ENCODE measurements at regions not wholly inside any gene's neighbourhood (a gene's known extent, or its start where the extent isn't known, plus 50 kb on each side); places are given as distances from the start of the nearest gene placed in this dataset.

- TF ChIP-seq ZNF391 (tag by site-specific recombination; IDR thresholded peaks at IDR 0.05; ENCODE audit: borderline replicate concordance, low read depth) (no peak), ZNF18 (tag by site-specific recombination; IDR thresholded peaks at IDR 0.05) (no peak), ZNF223 (tag by site-specific recombination; IDR thresholded peaks at IDR 0.05) (no peak), CTCF (tag by site-specific recombination; IDR thresholded peaks at IDR 0.05) (no peak), ZNF175 (tag by site-specific recombination; IDR thresholded peaks at IDR 0.05) (no peak), ZNF423 (tag by site-specific recombination; IDR thresholded peaks at IDR 0.05) (no peak), HOXD13 (CRISPR knock-in tag; IDR thresholded peaks at IDR 0.05; ENCODE audit: borderline replicate concordance) (no peak), ZNF544 (tag by site-specific recombination; IDR thresholded peaks at IDR 0.05) (no peak), ZNF121 (tag by site-specific recombination; IDR thresholded peaks at IDR 0.05) (no peak)
Measured at GRCh38 chrX:35622040-35622439, 176.1 kb upstream of the MAGEB16 start (continued).

GRCh38 chrX:35622601-35623000 lies 175.5 kb upstream of the MAGEB16 start:
- Histone ChIP-seq H3K4me1 (ENCODE audit: control insufficient read depth, insufficient read depth, low read length) (no peaks in the 10 kb centered on the region), H3K27ac (ENCODE audit: extremely low read depth, low read depth, low read length) (no peak overlapping the region), H3K4me3 (ENCODE audit: low read depth, low read length) (no peak overlapping the region), H3K9me3 (ENCODE audit: control insufficient read depth, insufficient read depth, low read depth, low read length) (no peaks in the 10 kb centered on the region), H3K36me3 (ENCODE audit: control insufficient read depth in 2 of 2, insufficient read depth in 1 of 2, low read length in 2 of 2) (no peaks in the 10 kb centered on the region)
- TF ChIP-seq ZNF416 (tag by site-specific recombination; IDR thresholded peaks at IDR 0.05): no peak
- TF ChIP-seq ZNF501 (tag by site-specific recombination; IDR thresholded peaks at IDR 0.05): no peak
- TF ChIP-seq ZNF132 (tag by site-specific recombination; IDR thresholded peaks at IDR 0.05; ENCODE audit: borderline replicate concordance): no peak
- ChIA-PET POLR2A (no interaction called here), CTCF (no interaction called here)

- TF ChIP-seq HIC1 (tag by site-specific recombination; IDR thresholded peaks at IDR 0.05) (no peak), ZNF121 (tag by site-specific recombination; IDR thresholded peaks at IDR 0.05) (no peak), ZNF132 (tag by site-specific recombination; IDR thresholded peaks at IDR 0.05; ENCODE audit: borderline replicate concordance) (no peak), ZNF280D (tag by site-specific recombination; IDR thresholded peaks at IDR 0.05) (no peak), MZF1 (tag by site-specific recombination; IDR thresholded peaks at IDR 0.05; ENCODE audit: borderline replicate concordance) (no peak), BCL11A (tag by site-specific recombination; IDR thresholded peaks at IDR 0.05; ENCODE audit: low read depth) (no peak), ZNF777 (tag by site-specific recombination; IDR thresholded peaks at IDR 0.05; ENCODE audit: borderline replicate concordance) (no peak), ZNF114 (tag by site-specific recombination; IDR thresholded peaks at IDR 0.05) (no peak), INSM2 (tag by site-specific recombination; IDR thresholded peaks at IDR 0.05) (no peak), ZNF350 (tag by site-specific recombination; IDR thresholded peaks at IDR 0.05) (no peak), IKZF3 (tag by site-specific recombination; IDR thresholded peaks at IDR 0.05) (no peak), SP2 (tag by site-specific recombination; IDR thresholded peaks at IDR 0.05) (no peak), ZNF26 (tag by site-specific recombination; IDR thresholded peaks at IDR 0.05) (no peak)
- ChIA-PET CTCF (no interaction called here), POLR2A (no interaction called here)
- no peaks in the 10 kb centered on the region for H3K9me3 ChIP-seq (ENCODE audit: control insufficient read depth, insufficient read depth, low read depth, low read length)
- no peaks in the 10 kb centered on the region for H3K4me1 ChIP-seq (ENCODE audit: control insufficient read depth, insufficient read depth, low read length)
- no peak overlapping the region for H3K27ac ChIP-seq (ENCODE audit: extremely low read depth, low read depth, low read length)
- no peaks in the 10 kb centered on the region for H3K36me3 ChIP-seq (ENCODE audit: control insufficient read depth in 2 of 2, insufficient read depth in 1 of 2, low read length in 2 of 2)
- no peak overlapping the region for H3K4me3 ChIP-seq (ENCODE audit: low read depth, low read length)
Measured at GRCh38 chrX:35625714-35626113, 172.4 kb upstream of the MAGEB16 start.

Data from HEK293 (cell line).